Stimulated activated naive CD8-positive, alpha-beta T cell treated with anti-CD3 and anti-CD28 coated beads, Interleukin-15, Interleukin-2, amounts not matched to agents 100 U/mL and 50 U/mL, for 24 hours (primary cell): ENCODE measurements at regions not wholly inside any gene's neighbourhood (a gene's known extent, or its start where the extent isn't known, plus 50 kb on each side); places are given as distances from the start of the nearest gene placed in this dataset.
A peak's percentile ranks its signal among the peaks of the same experiment; 100 is the strongest.

Experiments
- ATAC-seq: fragments of 150-1000 bp; cut with Tn5 transposase; one replicate; pipeline ENCODE4 v1.10.0; 2021
- DNase-seq: peaks from one replicate; pipeline ENCODE4 v3.0.0; 2021

GRCh38 chr1:38577385-38577784, 282.2 kb downstream of the RRAGC start:
- ATAC-seq (no peak), DNase-seq (no peak)

- ATAC-seq, result no peak
Measured at GRCh38 chr1:38576241-38576640, 283.3 kb downstream of the RRAGC start.

DNA sequence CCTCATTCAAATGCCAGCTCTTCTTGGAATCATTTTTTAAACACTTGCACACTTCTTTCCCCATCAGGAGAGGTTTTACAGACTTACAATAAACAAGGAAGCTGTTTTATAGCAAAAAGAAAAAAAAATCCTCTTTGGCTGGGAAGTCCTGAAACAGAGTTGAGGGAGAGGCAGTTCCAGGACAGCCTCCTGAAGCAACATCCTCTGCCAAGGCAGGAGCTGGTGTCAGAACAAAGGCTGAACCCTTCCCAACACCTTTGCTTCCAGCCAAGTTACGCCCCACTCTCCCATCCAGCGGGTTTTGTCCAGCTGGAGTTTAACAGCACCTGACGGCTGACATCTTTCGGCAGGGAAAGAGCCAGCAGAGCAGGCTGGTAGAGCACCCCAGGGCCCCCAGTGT, 287.8 kb downstream of the RRAGC start:
- DNase-seq (no peak), ATAC-seq (no peak)

More at GRCh38 chr1:38576241-38576640, 283.3 kb downstream of the RRAGC start:
- no peak for DNase-seq

DNA sequence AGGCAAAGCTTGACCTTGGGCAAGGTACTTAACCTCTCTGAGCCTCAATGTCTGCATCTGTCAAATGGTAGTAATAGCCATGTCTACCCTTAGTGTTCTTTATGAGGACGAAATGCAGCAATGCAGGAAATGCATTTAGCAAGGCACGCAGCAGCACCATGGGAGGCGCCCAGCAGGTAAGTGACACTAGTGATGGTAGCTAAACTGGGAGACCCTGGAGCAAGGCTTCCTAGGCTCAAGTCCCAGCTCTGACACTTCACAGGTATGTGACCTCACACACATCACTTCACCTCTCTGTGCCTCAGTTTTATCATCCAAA, 289.0 kb downstream of the RRAGC start:
- DNase-seq (no peak), ATAC-seq (no peak)

- ATAC-seq, result no peak
- no peak for DNase-seq
Measured at GRCh38 chr1:38569932-38570656, 289.5 kb downstream of the RRAGC start.

DNA sequence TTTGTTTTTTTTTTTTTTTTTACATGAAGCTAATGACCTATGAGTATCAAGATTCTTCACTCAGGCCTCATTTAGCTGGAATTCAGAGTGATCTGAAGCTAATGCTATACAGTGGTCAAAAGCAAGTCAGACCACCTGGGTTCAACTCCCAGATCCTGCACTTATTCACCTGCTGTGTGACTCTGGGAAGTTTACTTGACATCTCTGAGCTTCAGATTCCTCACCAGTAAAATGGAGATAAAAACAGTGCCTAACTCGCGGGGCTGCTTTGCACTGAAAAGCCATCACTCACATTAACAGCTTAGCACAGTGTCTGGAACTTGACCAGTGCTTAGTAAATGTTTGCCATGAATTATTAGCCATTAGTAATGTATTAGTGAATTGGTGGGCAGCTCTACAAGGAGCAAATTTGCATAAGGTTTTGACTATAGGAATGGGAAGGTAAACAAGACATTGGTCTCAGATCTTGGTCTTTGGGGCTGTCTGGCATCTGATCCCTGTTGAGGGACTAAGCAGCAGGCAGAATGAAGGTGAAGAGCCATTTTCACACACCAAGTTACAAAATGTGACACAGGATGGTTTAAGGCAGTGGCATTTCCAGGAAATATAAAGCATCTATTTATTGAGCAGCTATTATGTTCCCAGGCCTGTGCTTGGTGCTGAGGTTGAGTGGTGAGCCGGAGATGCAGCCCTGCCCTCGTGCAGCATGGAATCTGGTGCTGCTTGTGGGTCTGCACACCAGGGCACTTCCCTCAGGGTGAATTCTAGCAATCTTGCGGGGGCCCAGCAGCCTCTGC, 291.3 kb downstream of the RRAGC start:
- ATAC-seq (no peak), DNase-seq (no peak)

- ATAC-seq (no peak), DNase-seq (no peak)
Measured at GRCh38 chr1:38567401-38567800, 292.2 kb downstream of the RRAGC start.

DNA sequence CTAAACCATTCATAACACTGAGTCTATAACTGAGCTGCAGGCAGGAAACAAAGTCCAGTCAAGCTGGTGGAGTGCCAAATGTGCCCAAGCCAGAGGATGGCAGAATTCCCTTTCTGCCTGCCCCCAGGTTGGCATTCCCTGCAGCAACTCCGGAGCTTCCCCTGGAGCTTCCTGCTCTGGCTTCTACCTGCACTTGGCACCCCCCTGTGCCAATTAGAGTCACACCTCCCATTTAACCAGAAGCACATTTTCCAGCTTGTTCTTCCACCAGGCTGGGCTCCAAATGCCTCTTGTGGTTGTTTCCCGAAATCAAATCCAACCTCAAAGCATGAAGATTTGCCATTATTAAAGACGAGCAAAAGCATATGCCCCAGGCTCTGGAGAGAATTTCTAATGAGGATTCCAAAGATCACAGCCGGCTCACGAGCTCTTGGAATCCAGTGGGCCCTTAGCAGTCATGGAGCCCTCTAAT, 294.5 kb downstream of the RRAGC start:
- ATAC-seq, result no peak

DNA sequence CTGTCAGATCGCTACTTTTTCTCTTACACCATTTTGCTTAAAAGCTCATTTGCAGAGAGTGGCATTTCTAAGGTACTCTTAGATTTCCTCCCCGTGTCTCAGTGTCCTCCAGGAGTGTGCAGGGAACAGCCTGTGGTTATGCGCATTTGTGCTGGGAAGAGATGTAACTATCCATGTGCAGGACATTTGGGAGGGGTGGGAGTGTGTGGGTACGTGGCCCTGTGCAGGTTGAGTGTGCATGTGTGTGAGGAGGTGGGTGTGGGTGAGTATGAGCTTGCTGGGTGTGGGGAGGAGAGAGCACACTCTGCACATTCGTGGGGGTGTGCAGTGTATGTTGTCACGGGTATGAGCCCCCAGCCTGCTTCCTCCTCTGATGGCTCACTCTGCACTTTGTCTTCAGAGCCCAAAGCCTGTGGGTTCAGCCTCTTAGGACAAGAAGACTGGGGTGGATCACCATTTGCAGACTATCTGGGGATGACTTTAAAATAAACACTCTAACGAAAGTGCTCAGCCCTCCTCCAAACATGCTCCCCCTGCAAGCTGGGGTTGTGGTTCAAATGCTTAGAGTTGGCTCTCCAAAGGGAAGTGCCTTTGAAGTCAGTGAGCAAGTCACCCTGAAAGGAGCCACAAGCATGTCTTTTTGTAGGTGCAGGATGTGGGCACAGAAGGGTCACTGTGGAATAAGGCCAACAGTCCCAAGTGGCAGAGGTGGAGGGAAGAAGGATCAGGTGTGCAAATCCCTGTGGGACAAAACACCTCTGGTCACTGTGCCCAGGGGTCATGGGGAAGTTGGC, 295.4 kb downstream of the RRAGC start:
- no peak for DNase-seq
- ATAC-seq, result no peak

More for the DNA sequence above, 294.5 kb downstream of the RRAGC start:
- DNase-seq, result no peak

DNA sequence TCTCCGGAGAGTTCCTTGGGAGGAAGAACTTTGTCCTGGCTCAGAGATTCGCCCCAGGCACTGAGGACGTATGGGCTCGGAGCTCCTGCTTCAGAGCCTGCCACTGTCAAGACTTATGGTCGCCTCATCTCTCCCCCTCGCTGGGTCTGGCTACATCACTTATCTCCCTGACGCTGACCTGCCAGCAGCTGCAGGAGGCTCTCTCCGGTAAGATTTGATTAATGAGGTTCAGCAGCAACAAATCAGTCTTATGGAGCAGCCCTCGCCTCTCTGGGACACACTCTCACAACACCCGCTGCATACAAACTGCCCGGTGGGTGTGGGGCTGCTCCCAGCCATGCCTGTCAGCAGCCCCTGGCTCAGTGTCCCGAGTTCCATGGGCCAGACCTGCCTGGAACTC, 297.8 kb downstream of the RRAGC start:
- ATAC-seq (no peak), DNase-seq (no peak)

- DNase-seq (no peak), ATAC-seq (no peak)
Measured at GRCh38 chr1:38561110-38561509, 298.5 kb downstream of the RRAGC start.

DNA sequence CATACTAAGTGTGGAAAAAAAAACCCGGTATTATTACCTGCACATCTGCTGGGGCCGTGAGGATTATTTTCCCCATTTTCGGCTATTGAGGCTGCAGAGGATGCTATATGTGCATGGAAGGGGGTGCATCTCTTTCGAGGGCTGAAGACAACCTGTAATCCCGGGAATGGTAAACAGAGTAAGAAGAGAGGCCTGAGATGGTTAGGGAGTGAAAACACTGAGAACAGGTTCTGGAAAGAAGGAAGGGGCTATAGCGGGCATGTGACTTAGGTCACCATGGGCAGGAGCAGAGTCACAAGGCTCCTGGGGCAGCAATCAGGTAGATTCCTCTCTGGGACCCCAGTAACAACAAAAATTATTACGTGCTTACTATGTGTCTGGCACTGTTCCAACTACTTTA, 299.1 kb downstream of the RRAGC start:
- DNase-seq (no peak), ATAC-seq (no peak)

- ATAC-seq, result peak; percentile 80
- peak; percentile 82 for DNase-seq
Measured at GRCh38 chr1:38559446-38560165, 300.0 kb downstream of the RRAGC start.

- peak; percentile 44 for DNase-seq
Measured at GRCh38 chr1:38558500-38559445, 300.8 kb downstream of the RRAGC start.

DNA sequence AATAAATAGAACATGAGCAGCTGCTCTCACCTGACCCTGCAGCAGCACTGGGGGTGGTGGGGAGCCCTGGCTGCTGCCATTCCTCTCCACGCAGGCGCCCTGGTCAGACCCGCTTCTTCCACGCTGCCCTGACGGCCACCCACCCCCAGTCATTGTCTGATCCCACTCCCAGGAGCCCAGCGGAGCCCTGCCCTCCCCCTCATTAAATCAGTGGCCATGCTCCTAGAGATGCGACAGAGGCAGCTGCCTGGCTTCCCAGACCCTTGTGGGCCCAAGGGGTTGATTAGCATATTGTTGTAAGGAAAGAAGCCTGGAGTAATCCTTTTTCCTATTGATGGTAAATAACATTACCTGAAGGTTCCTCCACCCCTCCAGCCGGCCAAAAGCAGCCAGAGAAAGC, 301.5 kb downstream of the RRAGC start:
- ATAC-seq, result no peak
- DNase-seq, result no peak

More at GRCh38 chr1:38558500-38559445, 300.8 kb downstream of the RRAGC start:
- peak; percentile 35 for ATAC-seq

DNA sequence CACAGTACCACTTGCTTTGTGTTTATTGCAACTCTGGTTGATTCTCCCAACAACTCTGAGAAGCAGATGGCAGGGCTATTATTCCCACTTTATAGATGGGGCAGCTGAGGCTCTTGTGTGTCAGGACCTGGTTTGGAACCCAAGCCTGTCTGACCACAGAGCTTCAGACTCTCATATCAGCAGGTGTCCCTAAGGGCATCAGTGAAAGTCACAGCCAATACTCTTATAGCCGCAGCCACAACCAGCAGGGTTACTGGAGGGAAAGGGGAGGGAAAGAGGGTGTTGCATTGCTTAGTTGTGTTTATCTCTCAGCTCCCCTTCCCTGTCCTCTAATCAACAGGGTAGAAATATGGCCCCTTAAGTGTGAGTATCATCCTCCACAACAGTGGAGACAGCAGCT, 304.0 kb downstream of the RRAGC start:
- no peak for ATAC-seq
- DNase-seq, result no peak

- DNase-seq, result no peak
- no peak for ATAC-seq
Measured at GRCh38 chr1:38555130-38555529, 304.4 kb downstream of the RRAGC start.

DNA sequence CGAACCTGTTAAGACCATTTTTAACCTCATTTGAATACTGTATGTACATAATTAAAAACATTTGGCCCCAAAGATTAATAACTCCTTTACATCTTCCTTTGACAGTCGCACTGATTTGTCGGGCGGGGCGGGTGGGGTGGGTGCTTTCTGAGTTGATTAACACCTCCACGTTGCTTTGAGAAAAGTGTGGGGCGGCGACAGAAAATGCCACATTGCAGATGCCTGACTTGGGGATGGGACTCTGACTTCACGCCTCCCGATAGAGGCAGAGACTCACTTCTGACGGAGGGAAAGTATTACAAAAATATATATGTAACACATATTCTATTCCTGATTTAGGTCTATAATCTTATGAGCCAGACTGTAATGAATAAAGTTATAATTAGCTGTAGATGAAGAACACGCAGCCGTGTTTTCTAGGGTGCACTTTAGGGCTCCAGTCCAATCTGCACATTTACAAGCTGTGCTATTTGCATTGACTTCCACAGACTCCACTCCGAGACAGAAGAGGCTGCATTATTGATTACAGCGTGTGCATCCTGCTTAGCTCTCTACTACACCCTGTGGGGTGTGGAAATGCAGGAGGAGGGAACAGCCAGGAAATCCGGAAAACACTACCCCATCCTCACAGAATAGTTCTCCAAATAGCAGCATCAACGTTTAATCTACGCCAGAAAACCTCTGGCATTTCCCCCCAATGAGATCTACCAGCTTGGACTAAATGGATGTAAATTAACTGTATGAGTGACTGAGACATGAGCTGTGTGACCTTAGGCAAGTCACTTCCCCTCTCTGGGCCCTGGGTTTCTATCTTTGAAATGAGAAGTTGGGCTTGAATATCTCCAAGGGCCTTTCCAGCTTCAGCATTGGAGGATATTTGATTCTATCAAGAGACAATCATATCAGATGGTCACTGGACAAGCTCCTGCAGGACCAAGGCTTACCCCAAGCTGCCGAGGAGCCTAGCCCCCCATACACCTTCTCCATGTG, 308.0 kb downstream of the RRAGC start:
- DNase-seq (no peak), ATAC-seq (no peak)

DNA sequence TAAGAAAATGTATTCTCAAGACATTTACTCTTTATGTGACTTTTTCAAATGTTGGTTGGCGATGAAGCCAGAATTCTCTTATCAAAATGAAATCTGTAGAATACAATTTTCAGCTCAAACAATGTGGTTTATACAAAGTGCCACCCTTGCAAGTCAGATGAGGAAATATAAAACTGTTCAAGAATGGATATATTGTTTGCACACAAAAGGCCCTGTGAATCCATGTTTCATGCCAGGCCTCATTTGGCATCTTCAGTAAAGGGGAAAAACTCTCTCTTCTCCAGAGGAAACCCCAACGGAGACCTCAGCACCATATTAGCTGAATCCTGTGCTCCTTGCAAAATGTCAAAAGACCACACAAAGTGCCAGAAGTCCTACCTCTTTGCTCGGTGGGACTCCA, 310.4 kb downstream of the RRAGC start:
- no peak for ATAC-seq
- DNase-seq, result no peak

DNA sequence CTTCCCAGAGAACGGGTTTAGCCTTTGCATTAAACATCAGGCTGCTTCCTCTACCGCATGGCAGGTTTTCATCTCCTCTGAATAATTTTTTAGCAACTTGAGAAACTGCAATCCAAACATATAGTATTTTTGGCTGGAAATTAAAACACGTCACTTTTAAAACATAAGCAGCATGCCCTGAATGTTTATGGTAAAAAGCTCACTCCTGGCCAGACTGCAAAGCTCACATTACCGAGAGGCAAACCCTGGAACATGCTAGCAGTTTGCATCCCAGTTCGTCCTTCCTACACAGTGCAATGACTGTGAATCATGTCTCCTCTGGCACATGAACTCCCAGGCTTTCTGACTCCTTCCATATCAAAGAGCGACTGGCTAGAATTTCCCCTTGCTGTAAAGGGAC, 312.3 kb downstream of the RRAGC start:
- no peak for ATAC-seq
- DNase-seq, result no peak
